HG03066 (cell line): ENCODE measurements at regions not wholly inside any gene's neighbourhood (a gene's known extent, or its start where the extent isn't known, plus 50 kb on each side); places are given as distances from the start of the nearest gene placed in this dataset.

Source experiments
- ATAC-seq: cut with Tn5 transposase; IDR thresholded peaks from one replicate; pipeline ENCODE4 v1.9.1; 2021; ENCODE audit warnings: low read depth; ENCODE audit not compliant: unreplicated experiment

DNA sequence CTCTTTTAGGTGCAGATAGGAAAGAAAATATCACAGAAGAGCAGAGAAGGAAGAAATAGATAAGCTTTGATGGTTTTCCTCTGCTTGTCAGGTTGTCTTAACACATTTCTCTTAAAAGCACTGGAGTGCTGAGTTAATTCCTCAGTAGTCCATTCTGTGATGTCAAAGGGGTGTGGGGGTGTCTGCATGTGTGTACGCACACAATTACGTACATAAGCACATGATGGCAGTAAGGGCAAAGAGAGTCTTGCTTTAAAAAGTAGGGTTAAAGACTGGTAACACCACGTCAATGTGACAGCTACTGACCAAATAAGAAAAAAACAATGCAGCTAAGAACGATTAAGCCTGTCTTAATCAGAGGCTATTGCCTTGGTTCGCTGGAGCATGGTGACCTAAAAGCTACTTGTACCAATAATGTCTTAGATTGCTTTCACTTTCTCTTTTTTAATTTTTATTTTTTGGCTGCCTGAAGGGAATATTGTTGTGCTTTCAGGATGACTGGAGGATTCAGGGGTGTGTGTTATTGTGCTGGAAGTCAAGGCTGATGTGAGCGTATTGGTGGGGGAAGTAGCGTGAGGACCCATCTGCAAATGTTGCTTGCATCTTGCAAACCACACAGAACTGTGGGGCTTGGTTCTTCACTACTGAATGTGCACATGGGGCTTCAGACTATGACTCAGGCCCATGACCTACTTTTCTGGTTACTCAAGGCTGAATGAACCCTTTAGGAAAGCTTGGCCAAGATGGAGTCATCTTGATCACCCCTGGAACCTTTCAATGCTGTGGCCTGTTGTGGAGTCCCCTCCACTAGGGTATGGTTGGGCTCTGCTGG is 417.8 kb upstream of the TPM1 start:
- no peak for ATAC-seq

DNA sequence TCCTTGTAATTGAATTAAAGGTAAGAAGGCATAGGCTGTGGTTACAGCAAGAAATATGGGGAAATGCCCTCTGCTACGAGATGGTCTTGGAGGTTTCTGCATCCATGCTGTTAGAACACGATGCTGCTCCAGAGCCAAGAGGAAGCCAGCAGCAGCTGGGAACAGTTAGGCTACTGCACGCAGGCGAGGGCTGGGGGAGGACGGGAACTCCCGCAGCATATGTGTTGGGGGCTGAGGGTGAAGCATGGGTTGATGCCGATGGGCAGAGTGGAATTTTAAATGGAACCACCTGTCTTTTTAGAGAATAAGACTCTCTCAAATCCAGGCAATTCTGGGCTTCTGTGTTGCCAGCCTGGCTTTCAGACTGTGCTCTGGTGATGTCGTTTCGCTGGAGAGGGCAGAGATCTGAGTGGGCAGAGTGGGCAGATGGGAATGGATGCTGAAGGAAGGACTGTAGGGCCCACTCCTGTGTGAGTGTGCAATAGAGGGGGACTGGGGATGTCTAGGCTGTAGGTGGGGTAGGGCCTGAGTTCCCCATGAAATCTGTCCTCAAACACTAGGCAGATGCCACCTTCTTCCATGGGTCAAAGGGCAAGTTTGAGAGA is 417.0 kb upstream of the TPM1 start:
- ATAC-seq, result no peak

DNA sequence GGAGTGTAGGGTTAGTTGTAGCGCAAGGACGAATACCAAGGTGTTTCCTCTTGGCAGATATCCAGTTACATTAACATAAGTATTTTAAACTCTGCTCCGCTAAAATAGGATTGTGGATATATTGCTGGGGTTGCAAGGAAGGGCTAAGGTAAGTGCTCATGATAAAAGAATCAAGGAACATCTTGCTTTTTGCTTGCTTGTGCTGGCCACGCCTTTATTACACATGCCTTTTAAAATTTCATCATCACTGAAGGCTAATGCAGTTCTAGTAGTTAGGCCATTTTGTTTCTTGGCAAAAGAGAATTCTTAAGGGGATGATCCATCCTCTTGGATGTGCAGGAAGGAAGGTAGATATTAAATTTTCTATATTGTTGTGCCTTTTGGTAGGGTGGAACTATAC is 415.6 kb upstream of the TPM1 start:
- ATAC-seq, result no peak

DNA sequence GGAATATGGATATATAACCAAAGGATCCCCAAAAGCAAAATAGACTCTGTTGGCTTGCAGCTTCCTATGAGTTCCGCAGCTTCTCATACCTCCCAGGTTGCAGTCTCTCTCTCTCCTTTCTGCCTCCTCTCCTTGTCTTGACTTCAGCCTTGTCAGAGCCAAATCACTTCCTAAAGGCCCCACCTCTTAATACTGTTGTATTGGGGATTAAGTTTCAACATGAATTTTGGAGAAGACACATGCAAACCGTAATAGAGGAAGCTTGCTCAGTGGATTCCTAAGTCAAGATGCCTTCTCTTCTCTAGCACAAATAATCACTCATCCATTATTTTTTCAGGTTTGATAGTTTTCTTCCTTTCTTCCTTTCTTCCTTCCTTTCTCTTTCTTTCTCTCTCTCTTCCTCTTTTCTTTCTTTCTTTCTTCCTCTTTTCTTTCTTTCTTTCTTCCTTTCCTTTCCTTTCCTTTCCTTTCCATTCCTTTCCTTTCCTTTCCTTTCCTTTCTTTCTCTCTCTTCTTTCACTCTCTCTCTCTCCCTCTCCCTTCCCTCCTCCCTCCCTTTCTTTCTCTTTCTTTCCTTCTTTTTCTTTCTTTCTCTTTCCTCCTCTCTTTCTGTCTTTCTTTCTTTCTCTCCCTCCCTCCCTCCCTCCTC is 411.3 kb upstream of the TPM1 start:
- ATAC-seq, result no peak

DNA sequence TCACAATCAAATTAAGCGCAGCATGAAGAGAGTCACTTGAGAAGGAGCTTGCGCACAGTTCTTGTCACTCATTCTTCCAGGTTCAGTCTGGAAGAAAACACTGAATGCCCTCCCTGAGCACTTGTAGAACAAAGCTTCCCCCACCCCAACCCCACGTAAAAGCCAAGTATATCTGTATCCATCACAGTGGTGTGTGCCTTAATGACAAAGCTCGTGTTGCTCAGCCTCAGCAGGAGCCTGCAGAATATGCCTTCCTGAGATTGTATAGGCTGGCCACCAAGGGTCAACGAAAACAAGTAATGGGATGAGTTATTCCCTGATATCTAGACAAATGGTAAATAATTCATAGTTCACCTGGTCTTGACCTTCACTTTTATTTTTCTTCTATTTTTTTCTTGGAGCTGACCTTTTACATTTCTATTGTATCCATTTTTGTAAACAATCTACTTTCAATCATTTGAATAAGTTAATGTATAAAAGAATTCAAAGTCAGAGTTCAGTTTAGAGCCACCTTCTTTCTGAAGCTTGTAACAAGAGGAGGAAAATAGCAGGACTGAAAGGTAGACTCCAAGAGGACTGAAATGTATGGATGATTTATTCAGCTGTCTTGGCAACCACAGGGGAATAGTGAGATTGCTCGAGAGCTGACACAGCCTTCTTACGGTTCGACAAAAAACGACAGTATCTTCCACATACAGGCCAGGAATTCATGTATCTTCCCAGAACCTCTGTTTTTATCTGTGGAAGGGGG is 405.5 kb upstream of the TPM1 start:
- ATAC-seq, result no peak

DNA sequence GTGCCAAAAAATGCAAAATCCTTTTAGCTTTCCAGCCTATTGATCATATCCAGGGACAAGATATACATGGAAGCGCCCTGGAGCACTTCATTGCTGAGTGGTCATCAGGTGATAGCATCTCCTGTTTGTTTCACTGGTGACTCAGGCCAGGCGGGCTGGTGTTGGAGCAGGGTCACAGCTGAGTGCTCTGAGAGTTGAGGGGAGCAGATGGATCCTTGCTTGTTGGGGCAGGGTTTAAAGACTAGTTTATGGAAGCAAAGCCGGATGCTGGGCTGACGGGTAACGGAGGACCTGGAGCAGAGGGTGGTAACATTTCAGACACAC is 405.0 kb upstream of the TPM1 start:
- no peak for ATAC-seq

DNA sequence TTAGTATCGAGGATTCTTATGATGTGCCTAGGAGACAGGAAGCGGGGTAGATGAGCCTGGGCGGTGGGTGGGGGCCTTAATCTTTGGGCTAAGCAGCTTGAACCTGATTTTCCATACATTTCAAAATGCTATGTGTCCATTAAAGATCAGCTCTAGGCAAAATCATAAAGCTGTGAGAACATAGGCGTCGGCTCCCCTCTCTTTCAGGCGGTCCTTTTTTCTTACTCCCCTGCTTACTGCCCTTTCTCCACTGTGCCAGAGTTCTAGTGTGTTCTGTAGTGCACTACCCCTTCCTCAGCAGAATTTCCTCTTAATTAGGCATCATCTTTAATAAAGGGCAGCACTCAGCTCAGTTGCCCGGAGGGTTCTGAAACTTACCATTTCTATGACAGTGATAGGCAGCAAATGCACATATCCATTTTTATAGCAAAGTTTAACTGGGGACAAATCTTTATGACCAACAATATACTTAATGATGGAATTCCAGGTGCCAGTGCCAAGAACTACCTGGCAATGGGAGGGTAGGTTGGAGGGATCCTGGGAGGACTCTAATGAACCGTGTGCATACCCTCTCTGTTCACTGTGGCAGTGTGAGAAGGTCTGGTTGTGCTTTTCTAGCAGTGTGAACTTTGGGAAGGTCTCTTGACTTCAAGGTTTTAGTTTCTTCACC is 404.5 kb upstream of the TPM1 start:
- ATAC-seq, result no peak

DNA sequence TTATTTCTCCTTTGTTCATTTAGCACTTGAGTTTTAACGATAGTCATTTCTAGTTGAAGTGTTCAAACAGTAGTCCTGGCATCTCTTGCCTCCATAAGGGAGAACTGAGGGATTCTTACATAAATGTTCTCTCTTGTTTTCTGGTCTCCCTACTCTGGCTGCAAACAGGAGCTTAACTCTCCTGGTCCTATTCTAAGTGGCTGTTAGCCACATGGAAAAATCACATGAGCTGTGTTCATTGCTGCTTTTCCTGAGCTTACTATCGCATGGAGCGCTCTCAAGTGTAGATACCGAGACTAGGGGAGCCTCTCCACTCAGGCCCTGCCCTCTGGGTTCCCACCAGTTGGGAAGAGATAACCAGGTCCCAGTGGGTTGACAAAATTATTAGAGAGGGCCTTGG is 403.1 kb upstream of the TPM1 start:
- ATAC-seq, result no peak

DNA sequence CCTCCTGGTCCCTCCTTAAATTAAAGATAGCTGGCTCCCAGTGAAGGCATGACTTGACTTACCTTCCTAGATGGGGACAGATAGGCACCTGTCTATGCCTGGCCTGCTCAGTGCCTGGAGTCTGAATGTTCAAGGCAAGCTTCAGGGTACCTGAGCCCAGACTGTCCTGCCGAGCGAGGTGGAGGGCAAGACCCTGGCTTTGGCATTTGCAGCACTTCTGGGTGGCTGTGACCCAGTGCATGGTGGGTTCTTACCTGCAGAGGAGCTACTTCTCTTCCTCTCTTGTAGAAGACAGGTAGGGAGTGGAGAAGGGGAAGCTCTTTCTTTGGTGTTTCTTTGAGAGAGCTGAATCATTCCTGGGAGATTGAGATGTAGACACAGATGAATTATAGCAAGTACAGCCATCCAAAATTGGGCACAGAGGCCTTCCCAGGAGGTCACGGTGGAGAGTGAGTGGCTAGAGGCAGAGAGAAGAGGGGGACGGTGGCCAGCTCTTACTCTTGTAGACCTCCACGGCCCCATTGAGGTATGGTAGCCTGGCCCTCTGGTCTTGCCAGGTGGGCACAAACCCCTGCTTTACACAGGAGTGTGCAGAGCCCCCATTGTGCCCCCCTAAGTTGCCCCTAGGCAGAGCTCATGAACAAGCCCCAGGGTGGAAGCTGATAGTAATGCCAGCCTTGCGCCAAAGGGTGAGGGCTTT is 402.5 kb upstream of the TPM1 start:
- ATAC-seq, result no peak

DNA sequence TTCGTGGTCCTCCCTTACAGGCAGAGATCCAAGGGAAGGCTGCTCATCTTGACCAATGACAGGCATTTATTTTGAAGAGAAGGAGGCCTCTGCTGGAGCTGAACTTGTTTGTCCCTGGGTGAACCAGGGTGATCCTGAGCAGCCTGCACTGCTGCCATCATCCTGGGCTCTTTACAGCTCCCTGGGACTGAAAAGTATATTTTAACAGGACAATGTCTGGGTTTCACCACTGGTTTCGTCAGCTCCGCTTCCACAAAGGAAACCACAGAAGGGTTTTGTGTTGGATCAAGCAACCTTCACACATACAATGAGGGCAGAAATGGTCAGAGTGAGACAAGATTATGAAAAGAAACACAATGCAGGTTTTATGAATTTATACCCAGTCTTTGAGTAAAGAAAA is 400.7 kb upstream of the TPM1 start:
- ATAC-seq, result no peak

DNA sequence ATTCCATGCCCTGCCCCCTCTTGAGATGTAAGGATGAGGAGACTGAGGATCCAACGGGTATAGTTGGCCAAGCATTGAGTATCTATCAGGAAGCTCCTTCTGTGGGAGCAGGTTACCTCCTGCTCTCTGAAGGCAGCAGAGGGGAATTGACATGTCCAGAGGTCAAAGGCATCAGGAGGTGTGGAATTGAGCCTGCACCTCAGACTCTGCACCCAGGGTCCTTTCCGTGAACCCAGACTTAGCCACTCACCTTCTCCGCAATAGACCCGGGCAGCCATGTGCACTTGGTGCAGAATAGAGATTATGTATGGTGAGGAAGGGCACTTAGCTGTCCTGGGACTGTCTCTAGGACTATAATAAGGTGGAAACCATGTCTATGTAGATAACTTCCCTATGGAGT is 399.0 kb upstream of the TPM1 start:
- no peak for ATAC-seq

DNA sequence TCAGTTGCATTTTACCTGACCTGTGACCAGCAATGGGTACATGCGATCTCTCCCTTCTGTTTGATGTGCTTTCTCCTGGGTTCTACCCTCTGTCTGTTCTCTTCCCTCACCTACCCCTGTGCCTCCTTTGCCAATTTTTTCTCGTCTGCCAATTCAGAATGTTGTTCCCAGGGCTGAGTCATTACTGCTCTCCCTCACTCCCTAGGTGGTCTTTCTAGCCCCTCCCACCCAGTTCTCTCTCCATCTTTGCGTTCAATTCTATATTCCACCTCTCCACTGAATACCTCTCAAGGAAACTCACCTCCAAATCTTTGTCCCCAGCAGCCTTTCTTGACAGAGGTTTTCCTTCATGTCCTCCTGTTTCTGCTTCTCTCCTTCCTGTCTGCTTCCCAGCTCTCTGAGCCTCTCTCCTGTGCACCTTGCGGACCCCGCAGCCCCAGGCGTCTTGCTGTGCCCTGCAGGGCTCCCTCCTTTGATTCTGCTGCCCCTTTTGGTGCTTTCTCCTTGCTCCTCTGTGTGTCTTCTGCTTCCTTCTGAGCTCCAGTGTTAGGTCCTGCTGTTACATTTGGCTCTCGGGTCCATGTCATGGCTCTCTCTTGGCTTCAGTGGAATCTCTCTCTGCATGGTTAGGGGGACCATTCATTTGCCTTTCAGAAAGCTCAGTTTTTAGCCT is 398.2 kb upstream of the TPM1 start:
- ATAC-seq, result no peak

DNA sequence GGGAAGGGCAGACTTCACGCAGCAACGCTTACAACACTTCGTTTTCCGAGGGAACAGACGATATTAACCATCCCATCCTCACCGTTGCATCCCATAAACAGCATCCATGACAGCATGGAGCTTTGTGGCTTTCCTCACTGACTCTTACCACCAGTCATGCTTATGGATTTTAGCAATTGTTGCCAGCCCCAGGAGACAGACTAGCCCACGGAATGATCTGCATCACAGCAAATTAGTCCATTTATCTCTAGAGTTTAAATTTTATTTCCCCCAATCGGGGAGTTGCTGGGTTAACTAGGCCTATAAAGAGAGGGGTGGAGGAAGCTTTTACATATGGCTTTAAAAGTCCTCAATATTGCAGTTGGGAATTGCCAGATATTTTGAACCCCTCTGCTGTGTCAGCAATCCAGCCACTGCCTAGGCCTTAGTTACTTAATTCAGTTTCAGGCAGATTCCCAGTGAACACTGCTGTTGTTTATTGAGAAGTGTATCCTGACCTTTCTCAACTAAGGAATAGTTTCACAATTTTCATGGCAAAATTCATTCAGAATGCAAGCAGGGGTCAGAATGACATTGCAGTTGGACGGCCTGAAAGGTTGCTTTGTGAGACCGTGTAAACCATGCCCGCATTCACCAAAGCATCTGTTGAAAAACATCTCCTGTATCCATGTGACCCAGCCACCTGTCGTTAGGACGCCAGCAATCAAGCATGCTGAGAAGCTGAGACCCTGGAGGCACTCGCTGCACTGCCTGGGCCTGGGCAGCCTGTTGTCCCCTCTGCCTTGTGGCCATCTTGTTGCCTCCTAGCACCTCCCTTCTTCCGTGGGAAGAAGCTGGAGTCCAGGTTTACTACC is 397.4 kb upstream of the TPM1 start:
- no peak for ATAC-seq

DNA sequence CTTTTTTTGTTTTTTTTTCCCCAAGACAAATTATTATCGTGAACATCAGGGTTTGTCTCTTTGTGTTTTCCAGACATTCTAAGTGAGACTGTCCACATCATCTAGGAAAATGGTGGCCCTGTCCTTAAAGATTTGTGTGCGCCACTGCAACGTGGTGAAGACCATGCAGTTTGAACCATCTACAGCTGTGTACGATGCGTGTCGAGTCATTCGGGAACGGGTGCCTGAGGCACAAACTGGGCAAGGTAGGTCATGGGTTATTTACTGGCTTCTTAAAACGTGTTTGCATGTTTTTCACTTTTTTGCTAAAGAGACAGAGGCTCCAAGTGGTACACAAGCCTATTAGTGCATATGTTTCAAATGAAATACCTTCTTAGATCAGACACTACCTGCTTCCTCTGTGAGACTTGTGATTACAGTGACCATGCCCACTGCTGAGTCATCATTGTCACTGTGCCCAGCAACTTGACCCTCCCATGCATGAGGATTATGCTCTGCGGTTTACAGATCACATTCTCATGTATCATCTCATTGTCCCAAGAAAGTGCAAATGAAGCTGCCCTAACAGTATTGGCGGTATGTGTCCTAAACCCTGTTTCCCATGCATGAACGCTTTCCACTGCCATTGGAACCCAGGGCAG is 395.2 kb upstream of the TPM1 start:
- ATAC-seq, result no peak

DNA sequence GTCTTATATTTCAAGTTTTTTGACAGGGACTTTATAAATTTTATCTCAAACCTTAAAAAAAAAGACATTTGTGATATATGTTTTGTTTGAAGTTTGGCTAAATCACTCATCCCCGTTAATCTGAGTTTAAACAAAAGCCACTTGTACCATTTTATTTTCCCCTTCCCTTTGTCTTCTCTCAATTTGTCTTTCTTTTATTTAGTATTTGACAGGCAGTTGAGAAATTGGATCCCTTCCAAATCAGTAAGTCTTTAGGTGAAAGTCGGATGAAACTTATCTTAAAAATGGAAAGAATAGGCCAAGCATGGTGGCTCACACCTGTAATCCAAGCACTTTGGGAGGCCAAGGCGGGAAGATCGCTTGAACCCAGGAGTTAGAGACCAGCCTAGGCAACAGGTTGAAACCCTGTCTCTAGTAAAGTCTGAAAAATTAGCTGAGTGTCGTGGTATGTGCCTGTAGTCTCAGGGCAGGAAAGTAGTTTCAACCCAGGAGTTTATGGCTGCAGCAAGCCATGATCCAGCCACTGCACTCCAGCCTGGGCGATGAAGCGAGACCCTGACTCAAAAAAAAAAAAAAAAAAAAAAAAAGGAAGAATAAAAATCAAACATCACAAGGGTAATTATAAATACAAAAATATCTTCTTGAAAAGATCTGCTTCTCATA is 394.6 kb upstream of the TPM1 start:
- ATAC-seq, result no peak

DNA sequence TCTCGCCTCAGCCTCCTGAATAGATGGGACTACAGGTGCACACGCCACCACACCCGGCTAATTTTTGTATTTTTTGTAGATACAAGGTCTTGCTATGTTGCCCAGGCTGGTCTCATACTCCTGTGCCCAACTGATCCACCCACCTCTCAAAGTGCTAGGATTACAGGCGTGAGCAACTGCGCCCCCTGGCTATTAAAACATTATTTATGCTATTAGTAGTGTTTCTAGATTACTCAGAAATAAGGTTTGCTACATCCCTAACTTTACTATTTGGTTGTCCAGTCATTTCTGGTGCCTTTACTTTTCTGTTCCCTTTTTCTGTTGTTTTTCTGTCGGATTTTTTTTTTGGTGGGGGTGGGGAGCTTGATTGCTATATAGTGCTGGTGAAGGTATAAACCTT is 393.6 kb upstream of the TPM1 start:
- ATAC-seq, result no peak

DNA sequence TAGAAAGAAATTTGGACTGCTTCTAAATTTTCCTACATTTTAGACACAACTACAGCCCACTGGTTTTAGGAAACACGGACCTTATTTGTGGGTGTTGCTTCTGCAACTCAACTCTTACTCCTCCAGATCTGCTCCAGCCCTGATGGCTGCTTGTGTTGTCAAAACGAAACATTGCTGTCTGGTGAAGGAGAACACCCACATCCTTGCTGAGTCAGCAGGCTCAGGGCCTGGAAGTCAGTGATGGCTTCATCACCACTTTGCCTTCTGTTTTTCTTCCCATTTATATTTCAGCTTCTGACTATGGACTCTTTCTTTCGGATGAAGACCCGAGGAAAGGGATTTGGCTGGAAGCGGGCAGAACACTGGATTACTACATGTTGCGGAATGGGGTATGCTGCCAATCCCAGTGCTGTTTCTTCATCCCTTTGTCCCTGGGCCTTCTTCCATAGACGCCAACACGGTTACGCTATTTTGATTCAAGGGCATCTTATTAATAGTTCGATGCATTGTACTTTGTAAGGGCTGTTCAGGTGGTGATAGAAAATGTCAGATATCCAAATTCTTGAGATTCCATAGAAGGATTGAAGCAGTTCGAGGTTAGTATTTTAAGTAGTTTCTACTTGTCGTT is 392.6 kb upstream of the TPM1 start:
- ATAC-seq, result no peak
